ENCODE measurements at regions not wholly inside any gene's neighbourhood (a gene's known extent, or its start where the extent isn't known, plus 50 kb on each side); places are given as distances from the start of the nearest gene placed in this dataset.

DNA sequence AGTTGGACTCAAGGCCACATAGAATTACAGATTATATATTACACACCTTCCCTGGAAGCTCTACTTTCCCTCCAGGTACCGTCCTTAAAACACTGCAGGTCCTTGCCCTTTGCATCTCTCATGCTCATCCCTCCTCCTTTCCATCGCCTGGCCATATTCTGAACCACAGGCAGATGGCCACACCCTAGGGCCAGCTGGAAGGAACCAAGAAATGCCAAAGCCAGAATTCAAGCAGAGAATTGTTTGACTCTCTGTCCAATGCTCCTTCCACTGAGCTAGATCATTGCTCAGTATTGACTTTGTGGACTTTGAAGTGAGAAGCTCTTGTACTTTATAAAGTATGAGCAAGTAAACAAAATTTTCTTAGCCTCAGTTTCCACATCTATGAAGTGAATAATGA, 170.3 kb upstream of the SLC24A5 start:
- no peak for DNase-seq

DNA sequence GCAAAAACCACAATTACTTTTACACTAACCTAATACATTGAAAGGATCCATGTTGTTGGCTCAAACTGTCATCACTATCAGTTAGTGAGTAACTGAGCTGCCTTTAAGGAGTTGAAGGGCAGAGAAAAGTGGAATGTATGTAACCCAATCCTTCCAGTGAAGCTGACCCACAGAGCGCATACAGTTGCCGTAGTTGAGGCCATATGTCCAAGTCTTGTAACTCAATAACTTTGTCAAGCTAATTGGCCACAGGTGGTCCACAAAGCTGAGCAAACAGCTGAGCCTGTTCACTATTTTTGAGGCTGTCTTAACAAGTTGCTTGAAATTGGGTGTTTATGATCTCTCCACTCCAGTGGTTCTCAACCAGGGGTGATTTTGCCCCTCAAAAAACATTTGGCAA, 169.0 kb upstream of the SLC24A5 start:
- DNase-seq = no peak

DNA sequence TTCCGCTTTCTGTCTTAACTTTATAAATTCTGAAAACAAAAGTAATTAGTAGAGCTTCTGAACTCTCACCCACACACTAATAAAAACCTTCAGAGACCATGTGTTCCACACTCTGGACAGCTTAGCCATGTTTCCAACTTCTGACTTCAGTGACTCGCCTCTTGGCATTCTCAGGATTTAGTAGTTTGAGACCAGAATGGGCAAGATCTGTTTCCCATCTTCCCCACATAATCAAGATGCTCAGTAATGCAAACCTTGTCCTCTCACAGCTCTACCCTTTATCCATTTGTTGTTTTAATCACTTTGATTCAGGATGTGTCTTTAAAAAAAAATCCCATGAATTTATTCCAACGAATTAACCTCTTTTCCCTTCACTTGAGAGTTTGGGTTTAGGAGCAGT, 166.6 kb upstream of the SLC24A5 start:
- DNase-seq = no peak

DNA sequence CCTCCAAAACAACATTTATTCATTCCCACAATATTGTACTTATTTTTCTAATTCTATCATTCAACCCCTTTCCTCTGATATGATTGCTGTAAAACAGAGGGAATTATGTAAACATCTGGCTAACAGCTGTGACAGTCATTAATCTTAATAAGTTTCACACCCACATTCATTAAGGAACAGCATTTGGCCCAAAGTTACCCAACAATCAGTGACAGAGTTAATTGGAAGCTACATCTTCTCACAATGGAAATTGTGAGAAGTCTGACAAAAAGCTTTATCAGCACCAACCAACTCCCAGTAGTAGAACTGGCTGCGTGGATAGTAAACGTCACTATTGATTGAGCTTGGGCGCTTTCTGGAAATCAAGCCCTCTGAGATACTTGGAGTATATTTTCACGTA, 165.8 kb upstream of the SLC24A5 start:
- no peak for DNase-seq

DNA sequence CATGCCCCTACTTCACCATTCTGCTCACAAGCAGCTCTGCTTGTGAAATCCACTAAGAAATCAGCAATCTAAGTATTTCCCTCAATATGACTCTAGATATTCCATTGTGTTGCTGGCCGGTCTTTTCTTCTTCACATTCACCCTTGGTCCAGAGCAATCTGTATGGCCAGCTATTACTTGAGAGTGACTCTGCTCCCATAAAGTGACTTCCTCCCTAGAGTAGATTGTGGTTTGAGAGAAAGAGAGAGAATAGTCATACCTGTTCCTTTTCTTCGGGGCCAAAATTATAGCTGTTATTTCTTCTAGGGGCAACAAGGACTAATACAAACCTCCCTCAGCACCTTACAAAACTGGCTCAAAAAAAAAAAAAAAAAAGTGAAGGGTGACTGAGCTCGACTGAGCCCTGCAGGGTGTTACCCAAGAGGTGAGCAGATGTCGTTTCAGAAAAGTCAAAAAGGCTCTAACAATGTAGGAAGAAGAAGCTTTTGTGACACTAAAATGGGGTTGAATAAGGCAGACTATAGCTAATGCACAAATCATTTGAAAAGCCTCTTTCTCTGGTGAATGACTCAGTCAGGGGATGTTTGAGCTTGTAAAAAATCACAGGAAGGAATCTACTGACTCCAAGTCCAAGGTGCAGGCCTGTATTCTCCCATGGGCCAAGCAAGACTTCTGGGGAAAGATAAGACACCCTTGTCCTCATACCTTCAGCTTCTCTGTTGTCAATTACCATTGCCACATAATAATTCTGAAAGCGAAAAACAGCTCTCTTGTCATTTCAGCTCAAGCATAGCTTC, 161.0 kb upstream of the SLC24A5 start:
- DNase-seq = no peak

DNA sequence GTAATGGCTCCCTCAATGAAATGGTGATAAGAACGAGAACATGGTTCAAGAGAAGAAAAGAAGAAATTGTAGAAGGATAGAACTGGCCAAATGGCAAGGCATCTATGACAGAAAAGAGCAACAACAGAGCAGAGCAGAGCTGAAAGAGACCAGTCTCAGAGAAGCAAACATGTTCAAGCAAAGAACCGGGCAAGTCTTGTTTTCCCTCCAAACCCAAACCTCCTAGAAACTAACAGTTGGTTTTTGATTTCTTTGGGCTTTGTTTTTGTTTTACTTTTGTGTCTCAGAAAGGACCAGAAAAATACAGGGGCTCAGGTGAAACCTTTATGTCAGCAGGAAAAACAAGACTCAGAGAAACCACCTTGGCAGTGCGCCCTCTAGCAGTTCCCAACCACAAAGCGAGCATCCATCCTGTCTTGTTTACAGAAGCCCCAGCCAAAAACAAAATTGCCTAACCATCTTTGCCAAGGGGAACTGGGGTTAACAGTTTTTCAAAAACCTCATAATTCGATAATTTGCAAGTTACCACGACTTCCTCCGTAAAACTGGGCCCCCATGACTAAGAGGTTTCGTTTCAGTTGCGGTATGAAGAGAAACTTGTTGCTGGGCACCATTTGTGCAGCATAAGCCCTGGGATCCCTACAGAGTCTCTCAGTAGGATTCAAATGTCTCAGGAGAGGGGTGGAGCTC, 159.2 kb upstream of the SLC24A5 start:
- DNase-seq = peak; percentile 98

DNA sequence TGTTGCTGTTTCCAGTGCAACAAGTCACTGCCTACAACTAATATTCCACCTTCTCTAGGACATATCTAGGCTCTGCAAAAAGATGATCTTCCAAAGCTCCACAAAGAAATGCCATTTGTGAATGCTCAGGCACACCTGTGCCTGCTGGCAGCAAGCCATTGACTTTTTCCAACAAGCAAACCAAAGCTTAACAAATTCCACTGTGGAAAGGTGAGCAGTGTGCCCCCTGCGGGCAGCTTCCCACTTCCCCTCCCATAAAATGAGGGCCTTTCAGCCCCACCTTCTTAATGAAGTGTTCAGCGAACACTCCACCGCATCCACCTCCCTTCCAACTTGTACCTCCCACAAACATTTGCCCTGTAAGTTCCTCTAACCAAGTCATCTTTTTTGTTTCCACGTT, 157.5 kb upstream of the SLC24A5 start:
- peak; percentile 48 for DNase-seq

DNA sequence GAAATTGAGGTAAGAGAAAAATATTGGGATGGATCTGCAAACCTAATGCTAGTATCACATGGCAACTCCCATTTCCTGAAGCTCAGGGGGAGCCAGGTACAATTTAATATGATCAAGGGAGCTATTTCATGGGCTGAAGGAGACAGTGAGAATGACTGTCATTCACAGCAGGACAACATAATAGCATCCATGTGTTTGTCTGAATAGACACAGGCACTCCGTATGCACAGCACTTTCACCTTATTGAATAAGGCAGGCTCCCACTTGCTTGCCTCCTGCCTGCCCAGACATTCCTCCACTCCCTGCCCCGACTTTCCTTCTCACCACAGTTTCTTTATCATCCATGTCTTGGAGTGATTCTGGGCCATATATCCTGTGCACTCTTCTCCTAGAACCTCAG, 156.6 kb upstream of the SLC24A5 start:
- DNase-seq = no peak

DNA sequence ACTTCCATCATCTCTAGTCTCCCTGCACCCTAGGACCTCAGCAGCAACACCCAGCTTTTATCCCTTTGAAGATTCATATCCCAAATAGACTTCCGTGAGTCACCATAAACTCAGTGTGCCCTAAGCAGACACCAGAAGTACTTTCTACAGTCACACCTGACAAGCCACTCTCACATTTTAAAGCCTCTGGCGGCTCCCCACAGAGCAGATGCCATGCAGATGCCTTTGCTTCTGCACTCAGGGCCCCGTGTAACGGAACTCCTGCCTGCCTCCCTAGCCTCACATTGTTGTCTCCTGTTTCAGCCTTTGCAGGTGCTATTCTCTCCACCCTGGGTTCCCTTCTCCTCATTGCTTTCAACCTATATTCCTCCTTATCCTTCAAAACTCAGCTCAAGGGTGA, 155.5 kb upstream of the SLC24A5 start:
- no peak for DNase-seq

DNA sequence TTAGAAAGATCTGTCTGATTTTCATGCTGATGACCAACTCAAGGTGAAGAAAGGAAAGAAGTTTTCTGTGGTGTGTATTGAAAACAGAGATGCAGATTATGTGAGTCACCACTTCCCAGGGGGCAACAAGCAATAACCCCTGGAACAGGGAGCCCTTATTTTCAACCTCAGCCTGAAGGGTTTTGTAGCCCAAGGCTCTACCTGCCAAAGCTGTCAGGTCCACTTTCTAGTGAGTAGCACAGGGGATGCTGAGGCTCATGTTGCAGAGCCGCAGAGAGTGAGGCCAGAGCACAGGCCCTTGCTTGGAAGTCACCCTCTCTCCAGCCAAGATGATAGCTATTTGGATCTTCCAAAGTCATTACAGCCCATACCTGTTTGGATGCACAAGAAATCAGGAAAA, 152.2 kb upstream of the SLC24A5 start:
- no peak for DNase-seq

DNA sequence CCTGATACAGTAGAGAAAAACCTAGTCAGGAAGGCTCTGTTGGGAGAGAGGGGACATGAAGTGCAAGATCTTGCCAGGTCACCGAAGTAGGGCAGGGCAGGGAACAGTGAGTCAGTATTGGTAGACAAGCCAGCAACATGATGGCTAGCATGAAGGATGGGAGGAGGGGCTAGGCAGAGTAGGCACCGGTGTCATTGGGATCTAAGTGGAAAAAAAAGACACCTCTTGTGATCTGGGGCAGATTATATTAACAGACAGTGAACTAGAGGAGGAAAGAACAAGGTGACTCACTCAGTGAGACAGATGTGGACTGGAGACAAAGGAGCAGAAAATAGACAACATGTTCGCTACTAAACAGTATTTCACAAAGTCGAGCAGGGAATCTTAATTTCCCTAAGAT, 149.2 kb upstream of the SLC24A5 start:
- no peak for DNase-seq

DNA sequence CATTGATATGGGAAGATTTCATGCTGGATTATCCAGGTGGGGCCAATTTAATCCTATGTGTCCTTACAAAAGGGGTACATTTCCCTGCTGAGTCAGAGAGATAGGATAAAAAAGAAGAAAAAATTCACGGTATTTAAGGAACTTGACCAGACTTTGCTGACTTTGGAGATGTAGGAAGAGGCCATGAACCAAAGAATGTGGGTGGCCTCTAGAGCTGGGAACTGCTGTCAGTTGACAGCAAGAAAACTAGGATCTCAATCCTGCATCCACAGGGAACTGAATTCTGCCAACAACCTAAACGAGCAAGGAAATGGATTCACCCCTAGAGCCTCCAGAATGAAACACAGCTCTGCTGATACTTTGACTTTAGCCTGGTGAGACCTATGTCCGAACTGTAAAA, 148.1 kb upstream of the SLC24A5 start:
- DNase-seq = no peak

DNA sequence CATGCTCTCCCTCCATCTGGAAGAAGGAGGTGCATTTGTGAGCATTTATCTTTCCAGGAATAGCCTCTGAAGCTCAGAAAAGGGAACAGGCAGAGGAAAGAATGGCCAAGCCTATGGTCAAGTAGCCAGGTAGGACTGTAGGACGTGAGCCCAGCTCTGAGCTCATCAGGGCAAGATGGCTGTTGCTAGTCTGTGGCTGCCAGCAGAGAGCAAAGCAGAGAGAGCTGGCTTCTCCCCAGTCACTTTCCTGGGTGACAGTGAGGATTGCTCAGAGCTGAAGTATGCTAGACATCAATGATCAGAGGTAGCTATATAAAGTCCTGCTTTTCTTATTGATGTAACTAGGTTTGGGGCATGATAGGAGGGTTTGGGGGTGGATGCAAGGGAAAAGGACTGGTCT, 146.1 kb upstream of the SLC24A5 start:
- no peak for DNase-seq

DNA sequence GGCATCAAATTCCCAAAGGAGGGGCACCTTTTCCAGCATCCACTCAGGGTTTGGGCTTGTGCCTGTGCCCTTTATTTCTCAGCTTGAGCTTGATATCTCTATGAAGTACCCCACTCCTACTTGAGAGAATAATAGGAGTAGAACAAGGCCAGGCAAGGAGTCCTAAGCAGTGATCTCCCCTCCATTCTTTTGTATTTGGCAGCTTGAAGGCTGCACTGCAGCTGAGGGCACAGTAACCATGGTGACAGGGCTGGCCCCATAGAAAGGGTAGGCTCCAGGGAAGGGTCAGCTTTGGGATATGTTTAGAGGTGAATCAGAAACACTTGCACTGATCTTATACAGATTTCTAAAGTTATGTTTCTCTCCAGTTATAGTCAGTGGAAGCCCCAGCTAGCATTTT, 145.4 kb upstream of the SLC24A5 start:
- DNase-seq = no peak

DNA sequence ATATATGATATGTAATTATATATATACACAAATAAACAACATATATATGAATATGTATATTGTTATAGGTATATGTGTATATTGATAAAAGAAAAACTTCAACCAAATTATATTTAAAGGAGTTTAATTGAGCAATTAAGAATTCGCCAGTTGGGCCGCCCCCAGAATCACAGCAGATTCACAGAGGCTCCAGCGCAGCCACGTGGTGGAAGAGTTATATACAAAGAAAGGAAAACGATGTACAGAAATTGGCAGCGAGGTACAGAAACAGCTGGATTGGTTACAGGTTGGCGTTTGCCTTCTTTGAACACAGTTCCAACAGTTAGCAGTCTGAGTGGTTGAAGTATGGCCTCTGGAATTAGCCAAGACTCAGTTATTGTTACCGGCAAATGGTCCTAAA, 137.3 kb upstream of the SLC24A5 start:
- DNase-seq = peak; percentile 18

DNA sequence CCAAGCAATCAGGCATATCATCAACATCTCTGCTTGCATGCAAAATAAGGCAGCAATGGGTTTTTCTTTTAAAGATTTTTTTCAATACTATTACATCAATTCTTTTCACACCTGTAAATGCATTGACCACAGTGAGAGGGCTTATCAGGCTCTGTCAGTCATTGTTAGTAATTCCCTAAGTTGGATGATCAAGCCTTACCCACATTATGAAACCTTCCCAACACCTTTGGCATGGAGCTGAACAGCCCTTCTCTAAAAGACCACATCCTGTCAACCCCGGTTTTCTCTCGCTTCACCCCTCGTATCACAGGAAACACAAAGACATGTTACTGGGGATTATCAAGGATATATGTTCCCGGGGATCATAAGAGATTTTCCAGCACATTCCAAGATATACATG, 135.2 kb upstream of the SLC24A5 start:
- no peak for DNase-seq

DNA sequence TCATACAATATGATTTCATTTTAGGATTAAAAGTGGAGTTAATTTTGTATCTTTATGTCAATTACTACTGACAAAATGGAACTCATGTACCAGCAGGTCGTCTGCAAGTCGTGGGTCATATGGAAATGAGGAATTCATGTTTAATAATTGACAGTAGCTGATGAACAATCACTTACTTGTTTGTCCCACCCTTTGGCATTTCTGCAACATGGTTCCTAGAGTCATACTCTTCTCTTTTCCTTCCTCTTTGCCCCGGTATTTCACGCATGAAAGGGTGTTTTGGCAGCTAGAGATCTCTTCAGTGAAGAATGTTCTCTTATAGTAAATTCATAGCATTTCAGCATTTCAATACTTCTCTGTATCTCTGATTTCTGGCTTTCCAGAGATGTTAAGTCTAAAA, 133.3 kb upstream of the SLC24A5 start:
- DNase-seq = no peak

DNA sequence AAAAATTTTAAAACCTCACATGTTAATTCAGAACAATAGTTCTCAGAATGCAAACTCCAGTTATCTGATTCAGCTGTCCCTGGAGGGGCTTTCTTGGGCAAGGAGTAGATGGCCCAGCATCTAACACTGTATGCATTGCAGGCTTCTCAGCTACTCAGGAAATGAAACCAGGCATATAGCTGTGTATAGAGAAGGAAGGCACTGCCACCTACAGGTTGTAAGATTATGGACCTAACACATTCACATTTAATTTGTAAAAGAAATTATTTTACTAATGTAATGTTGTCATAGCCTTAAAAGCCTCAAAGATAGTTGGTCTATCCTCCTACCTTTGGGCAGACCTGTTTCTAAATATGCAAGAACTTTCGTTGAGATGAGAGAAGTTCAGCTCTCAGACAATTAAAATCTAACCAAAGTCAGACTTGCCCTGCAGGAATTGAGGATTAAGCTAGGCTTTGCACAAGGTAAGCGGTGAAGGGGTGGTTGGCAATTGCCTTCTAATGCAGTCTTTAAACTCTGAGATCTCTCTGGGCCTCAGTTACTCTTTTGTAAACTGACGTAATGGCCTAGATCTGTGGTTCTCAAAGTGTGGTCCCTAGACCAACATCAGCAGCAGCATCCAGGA, 132.8 kb upstream of the SLC24A5 start:
- DNase-seq = peak; percentile 81

DNA sequence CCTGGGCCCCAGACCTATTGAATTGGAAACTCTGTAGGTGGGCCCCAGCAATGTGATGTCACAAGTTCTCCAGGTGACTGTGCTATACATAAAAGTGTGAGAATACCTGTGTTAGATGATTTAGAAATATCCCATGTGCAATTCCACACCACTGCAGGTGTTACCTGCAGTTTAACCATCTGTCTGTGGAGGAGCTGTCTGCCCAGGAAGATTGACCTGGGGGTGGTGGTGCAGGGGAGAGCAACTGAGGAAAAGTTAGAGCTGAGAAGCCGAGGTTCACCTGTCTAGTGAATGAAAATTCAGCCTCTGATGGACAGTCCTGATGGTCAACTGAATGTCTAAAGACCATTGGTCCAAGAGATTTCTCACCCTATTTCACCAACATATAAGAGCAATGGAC, 132.2 kb upstream of the SLC24A5 start:
- peak; percentile 13 for DNase-seq

DNA sequence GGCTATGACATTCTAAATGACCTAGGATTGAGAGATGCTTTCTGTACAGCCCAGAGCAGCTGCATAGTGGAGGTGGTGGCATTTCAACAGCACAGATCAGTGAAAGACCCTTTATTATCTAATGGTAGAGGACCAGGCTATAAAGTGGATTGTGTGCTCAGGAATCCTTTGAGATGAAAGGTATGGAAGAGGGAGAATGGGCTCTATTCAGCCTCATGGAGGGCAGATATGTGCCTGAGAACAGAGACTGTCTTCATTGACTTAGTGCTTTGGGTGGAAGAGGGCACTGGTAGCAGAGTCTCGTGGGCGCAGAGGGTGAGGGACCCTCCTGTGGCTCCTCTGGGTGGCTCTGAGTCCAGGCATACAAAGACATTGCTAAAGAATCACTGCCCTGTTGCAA, 130.0 kb upstream of the SLC24A5 start:
- DNase-seq = no peak

DNA sequence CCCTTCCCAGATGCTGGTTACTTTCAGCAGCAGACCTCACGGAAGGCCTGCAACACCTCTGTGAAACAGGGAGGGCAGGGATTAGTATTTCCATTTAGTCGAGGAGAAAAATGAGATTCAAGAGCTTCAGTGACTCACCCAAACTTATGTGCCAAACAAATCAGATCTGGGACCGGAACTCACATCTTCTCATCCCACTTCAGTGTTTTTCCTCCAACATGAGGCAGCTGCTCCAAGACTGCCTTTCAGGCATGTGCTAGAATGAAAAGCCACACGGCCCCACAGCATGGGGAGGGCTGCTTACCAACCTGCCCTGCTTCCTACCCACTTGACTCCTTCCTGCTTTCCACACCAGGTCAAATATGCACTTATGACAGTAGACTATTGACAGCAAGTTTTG, 129.4 kb upstream of the SLC24A5 start:
- DNase-seq = no peak

DNA sequence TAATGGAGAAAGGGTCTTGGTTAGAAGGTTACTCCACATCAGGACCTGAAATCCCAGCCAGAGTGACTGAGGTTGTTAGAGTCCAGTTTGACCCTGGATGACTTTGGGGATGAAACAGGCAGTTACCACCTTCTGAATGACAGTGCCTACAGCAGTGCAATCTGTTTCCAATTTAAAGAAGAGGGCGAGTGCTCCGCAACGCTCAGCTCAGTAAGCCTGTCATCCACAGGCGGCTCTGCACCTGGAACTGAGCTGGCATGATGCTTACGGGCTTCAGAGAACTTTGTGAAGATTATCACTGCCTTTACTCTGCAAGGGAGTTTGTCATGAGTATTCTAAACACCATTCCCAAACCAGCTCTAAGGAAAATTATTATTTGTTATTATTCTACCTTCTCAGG, 127.7 kb upstream of the SLC24A5 start:
- no peak for DNase-seq

DNA sequence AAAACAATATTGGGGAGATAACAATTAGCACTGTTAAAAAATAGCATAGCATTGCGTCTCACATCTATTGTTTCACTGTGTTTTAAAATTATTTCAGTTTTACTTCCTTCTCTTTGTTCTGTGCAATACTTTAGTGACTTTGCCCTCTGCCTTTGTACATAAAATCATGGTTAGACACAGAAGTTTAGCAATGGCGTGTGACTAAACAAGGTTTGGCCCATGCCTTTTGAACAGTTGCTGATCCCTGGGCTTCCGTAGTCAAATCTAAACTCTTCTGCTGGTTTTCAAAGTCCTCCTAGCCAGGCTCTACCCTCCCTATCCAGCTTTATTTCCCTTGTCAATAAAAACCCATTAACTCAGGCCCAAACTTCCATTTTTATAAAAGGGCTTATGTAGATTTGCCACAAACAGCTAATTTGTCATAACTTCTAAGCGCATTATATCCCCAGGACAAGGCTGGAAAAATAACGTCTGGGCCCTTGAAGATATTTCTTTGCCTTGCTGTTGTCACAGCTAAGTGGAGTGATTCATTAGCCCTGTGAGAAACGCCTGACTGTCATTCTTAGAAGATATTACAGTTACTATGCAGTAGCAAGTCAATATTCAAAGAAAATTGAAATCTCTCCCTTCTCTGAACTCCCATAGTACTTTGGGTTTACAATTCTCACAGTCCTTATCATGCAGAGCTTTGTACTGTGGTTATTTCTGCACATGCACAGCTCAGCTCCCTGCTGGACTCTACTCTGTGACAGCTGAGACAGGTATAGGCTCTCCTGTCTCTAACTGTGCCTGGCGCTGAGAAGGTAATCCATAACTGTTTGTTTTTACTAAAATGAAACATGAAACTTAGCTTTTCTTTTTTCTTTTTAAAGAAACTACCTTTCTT, 123.4 kb upstream of the SLC24A5 start:
- no peak for DNase-seq

Measured in RPMI8226 (cell line).